ENCODE measurements at regions not wholly inside any gene's neighbourhood (a gene's known extent, or its start where the extent isn't known, plus 50 kb on each side); places are given as distances from the start of the nearest gene placed in this dataset.

DNA sequence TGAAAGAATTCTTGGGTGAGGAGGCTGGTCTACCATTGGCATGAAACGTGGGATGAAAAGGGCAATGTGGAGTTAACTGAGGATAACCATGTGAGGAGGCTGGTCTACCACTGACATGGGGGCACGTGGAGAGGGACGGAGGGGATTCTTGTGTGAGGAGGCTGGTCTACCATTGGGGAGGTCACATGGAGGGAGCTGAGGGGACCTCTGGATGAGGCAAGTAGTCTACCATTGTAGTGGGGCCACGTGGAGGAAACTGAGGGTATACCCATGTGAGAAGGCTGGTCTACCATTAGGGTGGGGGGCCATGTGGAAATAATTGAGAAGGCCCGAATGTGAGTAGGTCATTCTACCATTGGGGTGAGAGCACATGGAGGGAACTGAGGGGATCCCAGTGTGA is 154.1 kb downstream of the FBLN2 start:
- Histone ChIP-seq H3K23ac (ENCODE audit: insufficient read length, low read depth, low read length) (no peak overlapping the region), H2AK5ac (ENCODE audit: insufficient read length, low read length) (no peak overlapping the region), H2BK20ac (ENCODE audit: low read depth, low read length, poor library complexity, severe bottlenecking) (no peak overlapping the region), H2AFZ (ENCODE audit: low read length) (no peak overlapping the region), H3K79me1 (ENCODE audit: insufficient read depth, low read depth, low read length, poor library complexity, severe bottlenecking) (no peaks in the 10 kb centered on the region), H3K18ac (ENCODE audit: insufficient read length, low read depth, low read length) (no peak overlapping the region), H4K5ac (ENCODE audit: insufficient read length, low read depth, low read length) (no peak overlapping the region), H3K23me2 (ENCODE audit: insufficient read length, low read depth, low read length, poor library complexity, severe bottlenecking) (peaks cover 3% of the 10 kb centered on the region), H3K4ac (ENCODE audit: low read depth, low read length) (no peak overlapping the region), H3T11ph (ENCODE audit: low read length) (no peak overlapping the region), H3K4me2 (ENCODE audit: insufficient read depth, insufficient read length, low read length) (no peak overlapping the region), H3K4me1 (ENCODE audit: insufficient read depth, low read length) (peaks cover 6% of the 10 kb centered on the region; the same call in 1 of the 2 replicates), H4K8ac (replicated peaks; ENCODE audit: insufficient read length, low read depth, low read length) (no peak overlapping the region), H3K14ac (ENCODE audit: insufficient read depth, low read length) (no peak overlapping the region; the same call in 1 of the 2 replicates), H3K79me2 (ENCODE audit: insufficient read depth, low read length) (no peaks in the 10 kb centered on the region), H3K56ac (ENCODE audit: insufficient read length, low read depth, low read length) (no peak overlapping the region), H3K27ac (ENCODE audit: insufficient read length, low read depth, low read length) (no peak overlapping the region), H3K27me3 (ENCODE audit: insufficient read depth, low read length) (no peaks in the 10 kb centered on the region), H2BK15ac (ENCODE audit: low read depth, low read length) (no peak overlapping the region), H2BK120ac (ENCODE audit: low read depth, low read length, poor library complexity, severe bottlenecking) (no peak overlapping the region), H3K9ac (ENCODE audit: extremely low read depth, insufficient read length, low read length) (no peak overlapping the region), H2BK12ac (ENCODE audit: insufficient read length, low read depth, low read length) (no peak overlapping the region), H3K9me3 (ENCODE audit: control insufficient read depth, low read depth, low read length) (peaks cover 2% of the 10 kb centered on the region), H4K20me1 (ENCODE audit: control insufficient read depth, insufficient read depth, insufficient read length) (no peaks in the 10 kb centered on the region), H2BK5ac (ENCODE audit: insufficient read length, low read length) (no peak overlapping the region), H4K91ac (ENCODE audit: insufficient read length, low read depth, low read length) (no peak overlapping the region)
- H3K36me3 Mint-ChIP-seq (ENCODE audit: insufficient read depth in 1 of 3, low read depth in 3 of 3) = no peaks in the 10 kb centered on the region; a peak in 2 of 7 replicates
- TF ChIP-seq, protein P1, sequence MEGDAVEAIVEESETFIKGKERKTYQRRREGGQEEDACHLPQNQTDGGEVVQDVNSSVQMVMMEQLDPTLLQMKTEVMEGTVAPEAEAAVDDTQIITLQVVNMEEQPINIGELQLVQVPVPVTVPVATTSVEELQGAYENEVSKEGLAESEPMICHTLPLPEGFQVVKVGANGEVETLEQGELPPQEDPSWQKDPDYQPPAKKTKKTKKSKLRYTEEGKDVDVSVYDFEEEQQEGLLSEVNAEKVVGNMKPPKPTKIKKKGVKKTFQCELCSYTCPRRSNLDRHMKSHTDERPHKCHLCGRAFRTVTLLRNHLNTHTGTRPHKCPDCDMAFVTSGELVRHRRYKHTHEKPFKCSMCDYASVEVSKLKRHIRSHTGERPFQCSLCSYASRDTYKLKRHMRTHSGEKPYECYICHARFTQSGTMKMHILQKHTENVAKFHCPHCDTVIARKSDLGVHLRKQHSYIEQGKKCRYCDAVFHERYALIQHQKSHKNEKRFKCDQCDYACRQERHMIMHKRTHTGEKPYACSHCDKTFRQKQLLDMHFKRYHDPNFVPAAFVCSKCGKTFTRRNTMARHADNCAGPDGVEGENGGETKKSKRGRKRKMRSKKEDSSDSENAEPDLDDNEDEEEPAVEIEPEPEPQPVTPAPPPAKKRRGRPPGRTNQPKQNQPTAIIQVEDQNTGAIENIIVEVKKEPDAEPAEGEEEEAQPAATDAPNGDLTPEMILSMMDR (conservative IDR thresholded peaks at IDR 0.05) = no peak
- H3K4me3 Mint-ChIP-seq = no peak overlapping the region
- H3K27ac Mint-ChIP-seq = no peak overlapping the region
- H3K4me1 Mint-ChIP-seq = peaks cover 18 to 26% of the 10 kb centered on the region in 2 experiments
- no CpG with 5 or more reads among the region's 5 CpGs for WGBS (ENCODE audit: extremely low coverage, insufficient read length, low lambda C conversion rate)
- DNase-seq = no peak
- peaks cover 13% of the 10 kb centered on the region for H3K27me3 Mint-ChIP-seq (ENCODE audit: low read depth)
- H3K9me3 Mint-ChIP-seq = peaks cover 17% of the 10 kb centered on the region in 2 experiments; a peak in 3 of 5 replicates

Measured in H9 (cell line).